ENCODE measurements at regions not wholly inside any gene's neighbourhood (a gene's known extent, or its start where the extent isn't known, plus 50 kb on each side); places are given as distances from the start of the nearest gene placed in this dataset.

- no peak for DNase-seq (ENCODE audit: low spot score in 2 of 2)
- 83 to 86% methylated on average over 5 of the region's 5 CpGs for WGBS, 2 donors
- H3K4me3 ChIP-seq (ENCODE audit: low read depth, poor library complexity, severe bottlenecking), result no peak overlapping the region
- TF ChIP-seq POLR2A (IDR thresholded peaks at IDR 0.05), result no peak
- TF ChIP-seq, protein P1, sequence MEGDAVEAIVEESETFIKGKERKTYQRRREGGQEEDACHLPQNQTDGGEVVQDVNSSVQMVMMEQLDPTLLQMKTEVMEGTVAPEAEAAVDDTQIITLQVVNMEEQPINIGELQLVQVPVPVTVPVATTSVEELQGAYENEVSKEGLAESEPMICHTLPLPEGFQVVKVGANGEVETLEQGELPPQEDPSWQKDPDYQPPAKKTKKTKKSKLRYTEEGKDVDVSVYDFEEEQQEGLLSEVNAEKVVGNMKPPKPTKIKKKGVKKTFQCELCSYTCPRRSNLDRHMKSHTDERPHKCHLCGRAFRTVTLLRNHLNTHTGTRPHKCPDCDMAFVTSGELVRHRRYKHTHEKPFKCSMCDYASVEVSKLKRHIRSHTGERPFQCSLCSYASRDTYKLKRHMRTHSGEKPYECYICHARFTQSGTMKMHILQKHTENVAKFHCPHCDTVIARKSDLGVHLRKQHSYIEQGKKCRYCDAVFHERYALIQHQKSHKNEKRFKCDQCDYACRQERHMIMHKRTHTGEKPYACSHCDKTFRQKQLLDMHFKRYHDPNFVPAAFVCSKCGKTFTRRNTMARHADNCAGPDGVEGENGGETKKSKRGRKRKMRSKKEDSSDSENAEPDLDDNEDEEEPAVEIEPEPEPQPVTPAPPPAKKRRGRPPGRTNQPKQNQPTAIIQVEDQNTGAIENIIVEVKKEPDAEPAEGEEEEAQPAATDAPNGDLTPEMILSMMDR (IDR thresholded peaks at IDR 0.05), result no peak
- intact Hi-C loops (cut with DNase I; ENCODE audit: low total_unique reads), result no loop called here
These were observed 654.2 kb downstream of the MED13L start for GRCh38 chr12:115623275-115623674.

- TF ChIP-seq, protein P1 (IDR thresholded peaks at IDR 0.05), result no peak
- TF ChIP-seq POLR2A (IDR thresholded peaks at IDR 0.05), result no peak
- no peak overlapping the region for H3K4me3 ChIP-seq (ENCODE audit: low read depth, poor library complexity, severe bottlenecking)
- 44 to 54% methylated on average over 4 of the region's 4 CpGs for WGBS, 2 donors
- intact Hi-C loops (cut with DNase I; ENCODE audit: low total_unique reads), result no loop called here
- no peak for DNase-seq (ENCODE audit: low spot score in 2 of 2)
These were observed 656.7 kb downstream of the MED13L start for GRCh38 chr12:115620816-115621215.

DNA sequence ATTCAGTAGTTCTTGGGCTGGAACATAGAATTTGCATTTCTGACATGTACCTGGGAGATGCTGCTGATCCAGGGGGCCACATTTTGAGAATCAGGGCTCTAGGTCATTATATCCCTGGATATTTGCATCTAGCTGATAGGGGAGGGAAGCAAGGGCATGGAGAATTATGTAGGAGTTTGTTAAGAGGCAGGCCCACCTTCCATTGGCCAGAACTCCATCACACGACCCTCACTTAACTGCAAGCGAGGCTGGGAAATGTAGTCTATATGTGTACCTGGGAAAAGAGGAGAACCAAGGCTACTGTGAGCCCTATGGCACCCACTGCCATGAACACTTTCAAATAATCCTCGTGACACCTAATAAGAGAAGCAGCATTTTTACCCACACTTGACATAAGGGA is 657.6 kb downstream of the MED13L start:
- no peak for DNase-seq (ENCODE audit: low spot score in 2 of 2)
- 59 to 79% methylated on average over 3 of the region's 3 CpGs for WGBS, 2 donors
- no peak overlapping the region for H3K4me3 ChIP-seq (ENCODE audit: low read depth, poor library complexity, severe bottlenecking)
- intact Hi-C loops (cut with DNase I; ENCODE audit: low total_unique reads), result no loop called here
- no peak for TF ChIP-seq POLR2A (IDR thresholded peaks at IDR 0.05)
- TF ChIP-seq, protein P1 (IDR thresholded peaks at IDR 0.05), result no peak

- no peak overlapping the region for H3K4me3 ChIP-seq (ENCODE audit: low read depth, poor library complexity, severe bottlenecking)
- DNase-seq (ENCODE audit: low spot score in 2 of 2), result no peak
- TF ChIP-seq POLR2A (IDR thresholded peaks at IDR 0.05), result no peak
- TF ChIP-seq, protein P1 (IDR thresholded peaks at IDR 0.05), result no peak
- intact Hi-C loops (cut with DNase I; ENCODE audit: low total_unique reads), result no loop called here
- 58 to 66% methylated on average over 6 of the region's 6 CpGs for WGBS, 2 donors
These were observed 658.4 kb downstream of the MED13L start for GRCh38 chr12:115619061-115619460.

GRCh38 chr12:115618105-115618504 is 659.4 kb downstream of the MED13L start:
- intact Hi-C loops (cut with DNase I; ENCODE audit: low total_unique reads), result no loop called here
- TF ChIP-seq, protein P1 (IDR thresholded peaks at IDR 0.05), result no peak
- no peak for TF ChIP-seq POLR2A (IDR thresholded peaks at IDR 0.05)
- no peak for DNase-seq (ENCODE audit: low spot score in 2 of 2)
- H3K4me3 ChIP-seq (ENCODE audit: low read depth, poor library complexity, severe bottlenecking), result no peak overlapping the region
- 93 to 94% methylated on average over 7 of the region's 7 CpGs for WGBS, 2 donors

DNA sequence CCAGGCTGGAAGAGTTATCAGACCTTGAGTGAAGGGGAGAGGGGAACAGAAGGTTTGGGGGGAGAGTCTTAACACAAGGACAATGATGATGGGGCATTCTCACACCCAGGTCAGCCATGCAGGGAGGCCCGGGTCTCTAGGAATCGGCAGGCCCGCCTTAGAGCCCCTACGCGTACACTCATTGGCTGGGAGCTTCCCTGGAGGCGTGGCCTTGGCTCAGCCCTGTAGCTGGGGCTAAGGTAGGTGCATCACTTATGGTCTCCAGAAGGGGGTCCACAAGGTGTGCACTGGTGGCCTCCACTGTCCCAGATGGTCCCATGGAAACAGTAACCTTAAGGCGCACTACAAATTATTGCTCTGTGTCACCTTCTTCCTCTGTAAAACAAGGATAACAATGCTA is 660.1 kb downstream of the MED13L start:
- 85 to 88% methylated on average over 7 of the region's 7 CpGs for WGBS, 2 donors
- intact Hi-C loops (cut with DNase I; ENCODE audit: low total_unique reads), result no loop called here

More for the DNA sequence above, 660.1 kb downstream of the MED13L start:
- DNase-seq (ENCODE audit: low spot score in 2 of 2), result no peak
- H3K4me3 ChIP-seq (ENCODE audit: low read depth, poor library complexity, severe bottlenecking), result no peak overlapping the region
- TF ChIP-seq, protein P1 (IDR thresholded peaks at IDR 0.05), result no peak
- no peak for TF ChIP-seq POLR2A (IDR thresholded peaks at IDR 0.05)

Data from lower leg skin (tissue), 4 donors.